ENCODE measurements at regions not wholly inside any gene's neighbourhood (a gene's known extent, or its start where the extent isn't known, plus 50 kb on each side); places are given as distances from the start of the nearest gene placed in this dataset.

DNA sequence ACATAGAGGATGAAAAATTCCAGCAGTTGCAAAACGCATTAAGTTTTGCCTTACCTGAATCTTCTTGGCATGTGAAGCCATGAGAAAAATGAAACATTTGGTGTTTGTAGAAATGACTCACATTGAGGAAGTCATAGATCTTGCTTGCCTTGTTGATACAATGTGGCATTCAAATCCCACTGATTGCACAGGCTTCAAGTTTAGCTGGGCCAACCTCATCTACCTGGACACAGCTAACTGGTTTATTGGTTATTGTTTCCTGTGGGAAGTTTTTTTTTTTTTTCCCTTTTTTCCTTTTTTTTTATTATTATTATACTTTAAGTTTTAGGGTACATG lies 168.9 kb upstream of the C21orf91 start:
- WGBS, 2 donors = 58 to 88% methylated on average over 1 of the region's 1 CpG
- ATAC-seq (ENCODE audit: low FRiP score in 2 of 2) (no peak), DNase-seq (no peak)
- Histone ChIP-seq H3K27me3 (no peaks in the 10 kb centered on the region), H3K36me3 (no peaks in the 10 kb centered on the region), H3K27ac (no peak overlapping the region), H3K4me1 (no peaks in the 10 kb centered on the region), H3K9me3 (peaks cover 0 to 8% (median 0%) of the 10 kb centered on the region in 4 donors), H3K4me3 (no peak overlapping the region)
- TF ChIP-seq POLR2A (IDR thresholded peaks at IDR 0.05) = no peak
- TF ChIP-seq, protein P1, sequence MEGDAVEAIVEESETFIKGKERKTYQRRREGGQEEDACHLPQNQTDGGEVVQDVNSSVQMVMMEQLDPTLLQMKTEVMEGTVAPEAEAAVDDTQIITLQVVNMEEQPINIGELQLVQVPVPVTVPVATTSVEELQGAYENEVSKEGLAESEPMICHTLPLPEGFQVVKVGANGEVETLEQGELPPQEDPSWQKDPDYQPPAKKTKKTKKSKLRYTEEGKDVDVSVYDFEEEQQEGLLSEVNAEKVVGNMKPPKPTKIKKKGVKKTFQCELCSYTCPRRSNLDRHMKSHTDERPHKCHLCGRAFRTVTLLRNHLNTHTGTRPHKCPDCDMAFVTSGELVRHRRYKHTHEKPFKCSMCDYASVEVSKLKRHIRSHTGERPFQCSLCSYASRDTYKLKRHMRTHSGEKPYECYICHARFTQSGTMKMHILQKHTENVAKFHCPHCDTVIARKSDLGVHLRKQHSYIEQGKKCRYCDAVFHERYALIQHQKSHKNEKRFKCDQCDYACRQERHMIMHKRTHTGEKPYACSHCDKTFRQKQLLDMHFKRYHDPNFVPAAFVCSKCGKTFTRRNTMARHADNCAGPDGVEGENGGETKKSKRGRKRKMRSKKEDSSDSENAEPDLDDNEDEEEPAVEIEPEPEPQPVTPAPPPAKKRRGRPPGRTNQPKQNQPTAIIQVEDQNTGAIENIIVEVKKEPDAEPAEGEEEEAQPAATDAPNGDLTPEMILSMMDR (IDR thresholded peaks at IDR 0.05) = no peak
- TF ChIP-seq EP300 (IDR thresholded peaks at IDR 0.05) = no peak
- TF ChIP-seq POLR2AphosphoS5 (IDR thresholded peaks at IDR 0.05) = no peak

DNA sequence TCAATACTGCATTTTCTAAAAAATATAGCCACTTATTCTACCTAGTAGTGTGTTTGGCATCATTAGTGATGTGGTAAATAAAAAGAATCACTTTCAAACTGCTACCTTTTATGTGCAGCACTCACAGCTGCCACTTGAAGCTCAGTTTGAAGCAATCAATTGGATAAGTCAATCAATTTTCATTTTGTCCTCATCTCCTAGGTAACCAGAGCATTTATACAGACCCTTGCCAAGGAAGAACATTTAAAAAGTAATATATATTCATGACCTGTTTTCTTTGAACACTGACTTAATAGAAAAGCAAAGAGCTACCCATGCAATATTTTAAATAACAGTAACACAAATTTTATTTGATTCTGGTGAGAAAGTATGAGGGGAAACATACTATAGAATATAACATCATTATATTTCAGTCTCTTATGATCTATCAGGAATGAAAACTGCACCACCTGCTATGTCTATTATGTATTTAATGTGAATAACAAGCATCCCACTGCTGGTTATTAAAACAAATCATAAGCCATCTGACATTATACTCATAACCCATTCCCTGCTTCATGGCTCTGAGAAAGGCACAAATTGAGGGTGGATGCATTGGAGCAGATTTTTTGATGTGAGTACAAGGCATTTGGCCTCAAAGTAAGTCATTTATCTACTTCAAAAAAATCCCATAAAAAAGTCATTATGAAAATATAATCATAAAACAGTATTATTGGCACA lies 168.4 kb upstream of the C21orf91 start:
- no peaks in the 10 kb centered on the region for H3K4me1 ChIP-seq
- no peaks in the 10 kb centered on the region for H3K36me3 ChIP-seq
- TF ChIP-seq POLR2AphosphoS5 (IDR thresholded peaks at IDR 0.05) (no peak), POLR2A (IDR thresholded peaks at IDR 0.05) (no peak), EP300 (IDR thresholded peaks at IDR 0.05) (no peak)
- TF ChIP-seq, protein P1 (IDR thresholded peaks at IDR 0.05) = no peak
- peaks cover 0 to 8% (median 0%) of the 10 kb centered on the region in 4 donors for H3K9me3 ChIP-seq
- no peaks in the 10 kb centered on the region for H3K27me3 ChIP-seq
- H3K27ac ChIP-seq = no peak overlapping the region
- no peak overlapping the region for H3K4me3 ChIP-seq
- ATAC-seq (ENCODE audit: low FRiP score in 2 of 2) (no peak), DNase-seq (no peak)

DNA sequence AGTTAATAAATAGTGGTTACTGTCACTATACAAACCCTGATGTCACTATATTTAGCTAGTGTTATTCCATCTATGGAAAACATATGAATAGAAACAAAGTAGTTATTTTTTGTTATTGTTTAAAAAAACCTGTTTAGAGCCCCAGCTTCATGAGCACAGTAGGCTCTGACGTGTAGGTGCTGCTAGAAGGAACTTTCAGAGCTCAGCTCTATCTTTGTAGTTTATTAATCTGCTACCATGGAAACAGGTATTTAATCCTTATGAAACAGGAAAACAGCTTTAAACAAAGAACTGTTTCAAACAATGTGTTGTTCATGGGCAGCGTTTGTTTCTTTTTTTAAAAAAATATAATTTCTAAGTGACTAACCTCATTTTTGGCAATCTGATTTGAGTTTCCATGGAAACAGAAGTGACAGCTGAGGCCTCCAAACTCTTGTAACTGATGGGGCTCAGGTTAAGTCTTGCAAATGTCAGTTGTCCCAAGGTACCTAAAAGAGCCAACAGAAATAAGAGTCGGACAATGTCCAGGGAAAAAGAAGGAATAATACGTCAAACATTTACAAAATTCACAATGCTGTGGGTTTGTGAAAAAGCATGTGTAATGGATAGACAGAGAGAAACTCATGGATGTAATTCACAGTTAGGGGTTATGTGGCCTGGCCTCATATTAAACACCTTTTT lies 162.0 kb upstream of the C21orf91 start:
- Histone ChIP-seq H3K9me3 (peaks cover 0 to 3% (median 0%) of the 10 kb centered on the region in 4 donors), H3K27ac (no peak overlapping the region), H3K36me3 (no peaks in the 10 kb centered on the region), H3K27me3 (no peaks in the 10 kb centered on the region), H3K4me1 (peaks cover 0 to 3% (median 0%) of the 10 kb centered on the region in 4 donors), H3K4me3 (no peak overlapping the region)
- DNase-seq (no peak), ATAC-seq (ENCODE audit: low FRiP score in 2 of 2) (no peak)
- TF ChIP-seq, protein P1 (IDR thresholded peaks at IDR 0.05) = no peak
- TF ChIP-seq POLR2AphosphoS5 (IDR thresholded peaks at IDR 0.05) (no peak), EP300 (IDR thresholded peaks at IDR 0.05) (no peak), POLR2A (IDR thresholded peaks at IDR 0.05) (no peak)
- 70 to 77% methylated on average over 4 of the region's 4 CpGs for WGBS, 2 donors

DNA sequence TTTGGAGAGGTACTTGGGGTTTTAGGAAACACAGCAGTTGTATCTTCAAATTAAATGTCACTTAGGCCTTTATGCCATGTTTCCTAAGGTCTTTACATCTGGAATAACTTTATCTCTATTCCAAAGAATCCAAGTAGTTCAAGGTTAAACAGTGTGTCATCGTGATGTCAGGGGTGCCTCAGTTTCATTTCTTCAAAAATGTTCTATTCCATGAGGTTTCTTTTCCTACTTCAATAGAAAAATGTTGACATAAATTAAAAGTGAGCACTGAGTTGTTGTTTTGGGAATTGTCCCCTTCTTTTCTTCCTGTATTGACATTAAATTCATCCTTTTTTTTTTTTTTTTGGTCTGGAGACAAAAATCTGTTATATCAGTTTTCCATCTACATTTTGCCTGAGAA lies 160.6 kb upstream of the C21orf91 start:
- no peak for ATAC-seq (ENCODE audit: low FRiP score in 2 of 2)
- peaks cover 0 to 3% (median 0%) of the 10 kb centered on the region in 4 donors for H3K9me3 ChIP-seq
- H3K27me3 ChIP-seq = no peaks in the 10 kb centered on the region
- no peak overlapping the region for H3K27ac ChIP-seq
- no peak for DNase-seq
- no peaks in the 10 kb centered on the region for H3K36me3 ChIP-seq
- no peak for TF ChIP-seq POLR2A (IDR thresholded peaks at IDR 0.05)
- no peak for TF ChIP-seq POLR2AphosphoS5 (IDR thresholded peaks at IDR 0.05)
- TF ChIP-seq, protein P1 (IDR thresholded peaks at IDR 0.05) = no peak
- no peak for TF ChIP-seq EP300 (IDR thresholded peaks at IDR 0.05)
- H3K4me1 ChIP-seq = peaks cover 0 to 3% (median 0%) of the 10 kb centered on the region in 4 donors
- no peak overlapping the region for H3K4me3 ChIP-seq
- WGBS, 2 donors = 67 to 80% methylated on average over 1 of the region's 1 CpG

All from upper lobe of left lung (tissue), 6 donors.